IMR-90 (cell line): ENCODE measurements at regions not wholly inside any gene's neighbourhood (a gene's known extent, or its start where the extent isn't known, plus 50 kb on each side); places are given as distances from the start of the nearest gene placed in this dataset.
A peak's percentile ranks its signal among the peaks of the same experiment; 100 is the strongest.

Experiments
- ATAC-seq: fragments of 200-7000 bp; cut with Tn5 transposase; 2 replicates; pipeline ENCODE4 v1.9.1; 2020; ENCODE audit warnings: low read depth, mild to moderate bottlenecking, moderate library complexity
- BruUV-seq: library from RNA; stranded (reverse); fragments of 400-500 nt; replicated peaks from 2 replicates; lab custom pipeline; 2021; lab: Mats Ljungman, UMichigan
- CTCF ChIA-PET: fragments of 300-600 bp; formaldehyde crosslinking; extraction: SDS; loops from one replicate; lab custom pipeline; 2021; ENCODE audit warnings: antibody characterized with exemption; lab: Yijun Ruan, JAX
- POLR2A ChIA-PET: fragments of 300-600 bp; sonication (Branson Sonifier 250); formaldehyde crosslinking; loops from one replicate; lab custom pipeline; 2022; ENCODE audit warnings: antibody characterized with exemption; ENCODE audit not compliant: unreplicated experiment; lab: Charles Lee
- DNase-seq: peaks from one replicate; pipeline ENCODE4 v3.0.0; 2013
- H2AFZ ChIP-seq: replicated peaks from 2 replicates; pipeline ENCODE3; 2013; ENCODE audit warnings: low read length, mild to moderate bottlenecking; ENCODE audit not compliant: poor library complexity
- H2AK5ac ChIP-seq: 2 replicates; pipeline ENCODE4 v1.6.1; 2013; ENCODE audit warnings: low read depth, low read length, inconsistent platforms
- H2AK9ac ChIP-seq: replicated peaks from 2 replicates; pipeline ENCODE3; 2013; ENCODE audit warnings: mild to moderate bottlenecking, low read depth, low read length, moderate library complexity; ENCODE audit not compliant: poor library complexity
- H2BK120ac ChIP-seq: 2 replicates; pipeline ENCODE4 v1.6.1; 2013; ENCODE audit warnings: low read depth, low read length, inconsistent platforms
- H2BK15ac ChIP-seq: 3 replicates; pipeline ENCODE4 v1.6.1; 2013; ENCODE audit warnings: low read depth, low read length, inconsistent platforms
- H2BK20ac ChIP-seq: 2 replicates; pipeline ENCODE4 v1.6.1; 2013; ENCODE audit warnings: low read depth, mild to moderate bottlenecking, inconsistent platforms, low read length, moderate library complexity
- H2BK5ac ChIP-seq: 2 replicates; pipeline ENCODE4 v1.6.1; 2013; ENCODE audit warnings: mild to moderate bottlenecking, low read depth, low read length, inconsistent platforms; ENCODE audit not compliant: poor library complexity, severe bottlenecking
- H3K14ac ChIP-seq: replicated peaks from 2 replicates; pipeline ENCODE4 v1.6.1; 2013; ENCODE audit warnings: low read depth, low read length, inconsistent platforms
- H3K18ac ChIP-seq: 2 replicates; pipeline ENCODE4 v1.6.1; 2013; ENCODE audit warnings: low read depth, low read length, control low read depth
- H3K23ac ChIP-seq: 2 replicates; pipeline ENCODE4 v1.6.1; 2013; ENCODE audit warnings: low read depth, low read length, inconsistent platforms
- H3K27ac ChIP-seq: 2 replicates; pipeline ENCODE4 v1.5.1; 2013; ENCODE audit warnings: mild to moderate bottlenecking, control low read depth, low read length; ENCODE audit not compliant: insufficient read depth
- H3K27me3 ChIP-seq: 2 replicates; pipeline ENCODE4 v1.6.1; 2013; ENCODE audit warnings: low read length; ENCODE audit not compliant: control insufficient read depth, insufficient read depth
- H3K36me3 ChIP-seq: 2 replicates; pipeline ENCODE4 v1.6.1; 2013; ENCODE audit warnings: low read length, mixed read lengths; ENCODE audit not compliant: control insufficient read depth, insufficient read depth
- H3K4ac ChIP-seq: 2 replicates; pipeline ENCODE4 v1.6.1; 2013; ENCODE audit warnings: low read depth, low read length, inconsistent platforms
- H3K4me1 ChIP-seq: 2 replicates; pipeline ENCODE4 v1.6.1; 2013; ENCODE audit warnings: low read length, mixed read lengths; ENCODE audit not compliant: control insufficient read depth, insufficient read depth
- H3K4me2 ChIP-seq: 2 replicates; pipeline ENCODE4 v1.6.1; 2013; ENCODE audit warnings: low read depth, mild to moderate bottlenecking, control low read depth, low read length, moderate library complexity
- H3K4me3 ChIP-seq: 2 replicates; pipeline ENCODE4 v1.5.1; 2013; ENCODE audit warnings: low read depth, mild to moderate bottlenecking, control low read depth, low read length, moderate library complexity; ENCODE audit not compliant: insufficient read depth
- H3K56ac ChIP-seq: 2 replicates; pipeline ENCODE4 v1.6.1; 2013; ENCODE audit warnings: low read length, inconsistent platforms; ENCODE audit not compliant: insufficient read depth; ENCODE audit errors: extremely low read depth
- H3K79me1 ChIP-seq, 2 experiments: 2 replicates each; pipeline ENCODE4 v1.6.1; 2013; ENCODE audit warnings: low read length in 2 of 2, inconsistent platforms in 1 of 2, low read depth in 1 of 2
- H3K9ac ChIP-seq: 2 replicates; pipeline ENCODE4 v1.6.1; 2013; ENCODE audit warnings: low read depth, low read length, control low read depth
- H3K9me1 ChIP-seq: 2 replicates; pipeline ENCODE4 v1.6.1; 2013; ENCODE audit warnings: low read length, inconsistent platforms; ENCODE audit not compliant: insufficient read depth
- H3K9me3 ChIP-seq: 2 replicates; pipeline ENCODE4 v1.6.1; 2013; ENCODE audit warnings: low read length; ENCODE audit not compliant: control insufficient read depth, insufficient read depth
- H4K20me1 ChIP-seq: 2 replicates; pipeline ENCODE4 v1.6.1; 2013; ENCODE audit warnings: low read length, inconsistent platforms; ENCODE audit not compliant: insufficient read depth
- H4K5ac ChIP-seq: 2 replicates; pipeline ENCODE4 v1.6.1; 2013; ENCODE audit warnings: mild to moderate bottlenecking, low read depth, low read length, control low read depth
- H4K8ac ChIP-seq, 2 experiments: 2 replicates each; pipeline ENCODE4 v1.6.1; 2013; ENCODE audit warnings: low read depth in 2 of 2, low read length in 2 of 2, control low read depth in 1 of 2, inconsistent platforms in 1 of 2
- H4K91ac ChIP-seq: 2 replicates; pipeline ENCODE4 v1.6.1; 2013; ENCODE audit warnings: low read depth, low read length, inconsistent platforms; ENCODE audit not compliant: insufficient read depth
- BHLHE40 ChIP-seq: fragments of 150-350 bp; IDR thresholded peaks from 2 replicates; pipeline ENCODE4 v1.6.1; 2016; ENCODE audit warnings: mild to moderate bottlenecking, low read depth, low read length
- CEBPB ChIP-seq: IDR thresholded peaks from 2 replicates; pipeline ENCODE4 v1.6.1; 2012; ENCODE audit warnings: low read depth, low read length, improper control_type of control experiment
- CHD1 ChIP-seq: IDR thresholded peaks from 2 replicates; pipeline ENCODE4 v1.6.1; 2012; ENCODE audit warnings: low read depth, low read length, improper control_type of control experiment
- FOS ChIP-seq: fragments of 150-350 bp; IDR thresholded peaks from 2 replicates; pipeline ENCODE4 v1.6.1; 2016; ENCODE audit warnings: low read depth, low read length
- MAFK ChIP-seq: IDR thresholded peaks from 2 replicates; pipeline ENCODE4 v1.6.1; 2012; ENCODE audit warnings: low read depth, low read length, improper control_type of control experiment
- MAZ ChIP-seq: IDR thresholded peaks from 2 replicates; pipeline ENCODE4 v1.6.1; 2012; ENCODE audit warnings: low read depth, mild to moderate bottlenecking, low read length, improper control_type of control experiment, moderate library complexity, borderline replicate concordance
- MXI1 ChIP-seq: IDR thresholded peaks from 2 replicates; pipeline ENCODE4 v1.6.1; 2012; ENCODE audit warnings: low read depth, mild to moderate bottlenecking, low read length, moderate library complexity, borderline replicate concordance
- NFE2L2 ChIP-seq: fragments of 150-350 bp; IDR thresholded peaks from 2 replicates; pipeline ENCODE4 v1.6.1; 2016; ENCODE audit warnings: low read depth, mild to moderate bottlenecking, low read length
- RAD21 ChIP-seq: IDR thresholded peaks from 2 replicates; pipeline ENCODE4 v1.6.1; 2012; ENCODE audit warnings: low read length, improper control_type of control experiment
- RFX5 ChIP-seq: IDR thresholded peaks from 2 replicates; pipeline ENCODE4 v1.8.0; 2012; ENCODE audit warnings: low read depth, mild to moderate bottlenecking, low read length, moderate library complexity
- SMC3 ChIP-seq: fragments of 150-350 bp; IDR thresholded peaks from 2 replicates; pipeline ENCODE4 v1.6.1; 2016; ENCODE audit warnings: low read depth, mild to moderate bottlenecking, antibody characterized with exemption, low read length, moderate library complexity
- dilution Hi-C: fragments of 300-500 bp; cut with HindIII; formaldehyde crosslinking; loops from one replicate; pipeline ENCODE4 v1.14.3; 2018; ENCODE audit warnings: low sequenced_read_pairs; ENCODE audit not compliant: unreplicated experiment
- in situ Hi-C: fragments of 300-500 bp; cut with MboI; formaldehyde crosslinking; loops from 3 replicates; pipeline ENCODE4 v1.14.3; 2019; ENCODE audit warnings: low sequenced_read_pairs, inconsistent platforms, mixed read lengths
- intact Hi-C: fragments of 100-400 bp; cut with micrococcal nuclease; formaldehyde crosslinking; loops from 2 replicates; pipeline ENCODE4 v1.10.0; 2022
- TF ChIP-seq, protein P1 (sequence below): fragments of 150-350 bp; IDR thresholded peaks from 2 replicates; pipeline ENCODE4 v1.6.1; 2016; ENCODE audit warnings: low read depth, mild to moderate bottlenecking, low read length, moderate library complexity, borderline replicate concordance
- TF ChIP-seq, protein P2 (sequence below): conservative IDR thresholded peaks from 2 replicates; pipeline ENCODE4 v1.5.1; 2012; ENCODE audit warnings: mild to moderate bottlenecking, low read depth, low read length, improper control_type of control experiment
- TF ChIP-seq, protein P3 (sequence below): fragments of 150-350 bp; IDR thresholded peaks from 2 replicates; pipeline ENCODE4 v1.6.1; 2017; ENCODE audit warnings: mild to moderate bottlenecking, antibody characterized with exemption, low read length, low read depth

DNA sequence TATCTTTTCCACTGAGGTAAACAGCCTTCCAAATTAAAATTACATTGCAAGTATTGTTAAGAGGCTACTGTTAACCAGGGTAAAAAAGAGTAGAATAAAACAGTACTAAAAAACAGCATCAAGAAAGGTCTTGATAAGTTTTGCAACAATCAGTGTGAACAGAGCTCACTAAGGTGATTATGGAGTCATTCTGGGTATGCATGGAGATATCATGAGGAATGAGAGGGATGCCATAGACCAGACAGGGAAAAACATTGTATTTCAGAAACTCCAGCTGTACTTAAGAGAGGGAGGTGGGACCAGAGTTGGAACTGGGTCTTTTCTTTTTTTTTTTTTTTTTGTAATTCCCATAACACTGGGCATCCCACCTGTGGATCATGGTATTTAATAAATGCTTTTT lies 549.6 kb downstream of the INHBA start:
- H3K9ac ChIP-seq = no peak overlapping the region
- H4K5ac ChIP-seq = no peak overlapping the region
- no peak overlapping the region for H3K4ac ChIP-seq
- H3K9me1 ChIP-seq = peaks cover 1% of the 10 kb centered on the region; the same call in 1 of the 2 replicates
- no peak overlapping the region for H2BK120ac ChIP-seq
- no peaks in the 10 kb centered on the region for H3K36me3 ChIP-seq
- no peak overlapping the region for H3K56ac ChIP-seq
- no peak overlapping the region for H3K14ac ChIP-seq
- no peak overlapping the region for H3K27ac ChIP-seq
- no peaks in the 10 kb centered on the region for H3K9me3 ChIP-seq
- no peak overlapping the region for H2AK9ac ChIP-seq
- no peaks in the 10 kb centered on the region for H3K79me1 ChIP-seq
- H2BK15ac ChIP-seq = no peak overlapping the region
- POLR2A ChIA-PET = no interaction called here
- dilution Hi-C loops (no loop called here), in situ Hi-C loops (no loop called here), intact Hi-C loops (no loop called here)
- no peaks in the 10 kb centered on the region for H4K20me1 ChIP-seq
- no peak for TF ChIP-seq FOS
- TF ChIP-seq CEBPB = no peak
- no peak for TF ChIP-seq RFX5
- TF ChIP-seq MAZ = no peak
- no peak for TF ChIP-seq MXI1
- TF ChIP-seq, protein P1, sequence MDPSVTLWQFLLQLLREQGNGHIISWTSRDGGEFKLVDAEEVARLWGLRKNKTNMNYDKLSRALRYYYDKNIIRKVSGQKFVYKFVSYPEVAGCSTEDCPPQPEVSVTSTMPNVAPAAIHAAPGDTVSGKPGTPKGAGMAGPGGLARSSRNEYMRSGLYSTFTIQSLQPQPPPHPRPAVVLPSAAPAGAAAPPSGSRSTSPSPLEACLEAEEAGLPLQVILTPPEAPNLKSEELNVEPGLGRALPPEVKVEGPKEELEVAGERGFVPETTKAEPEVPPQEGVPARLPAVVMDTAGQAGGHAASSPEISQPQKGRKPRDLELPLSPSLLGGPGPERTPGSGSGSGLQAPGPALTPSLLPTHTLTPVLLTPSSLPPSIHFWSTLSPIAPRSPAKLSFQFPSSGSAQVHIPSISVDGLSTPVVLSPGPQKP = no peak
- TF ChIP-seq, protein P2, sequence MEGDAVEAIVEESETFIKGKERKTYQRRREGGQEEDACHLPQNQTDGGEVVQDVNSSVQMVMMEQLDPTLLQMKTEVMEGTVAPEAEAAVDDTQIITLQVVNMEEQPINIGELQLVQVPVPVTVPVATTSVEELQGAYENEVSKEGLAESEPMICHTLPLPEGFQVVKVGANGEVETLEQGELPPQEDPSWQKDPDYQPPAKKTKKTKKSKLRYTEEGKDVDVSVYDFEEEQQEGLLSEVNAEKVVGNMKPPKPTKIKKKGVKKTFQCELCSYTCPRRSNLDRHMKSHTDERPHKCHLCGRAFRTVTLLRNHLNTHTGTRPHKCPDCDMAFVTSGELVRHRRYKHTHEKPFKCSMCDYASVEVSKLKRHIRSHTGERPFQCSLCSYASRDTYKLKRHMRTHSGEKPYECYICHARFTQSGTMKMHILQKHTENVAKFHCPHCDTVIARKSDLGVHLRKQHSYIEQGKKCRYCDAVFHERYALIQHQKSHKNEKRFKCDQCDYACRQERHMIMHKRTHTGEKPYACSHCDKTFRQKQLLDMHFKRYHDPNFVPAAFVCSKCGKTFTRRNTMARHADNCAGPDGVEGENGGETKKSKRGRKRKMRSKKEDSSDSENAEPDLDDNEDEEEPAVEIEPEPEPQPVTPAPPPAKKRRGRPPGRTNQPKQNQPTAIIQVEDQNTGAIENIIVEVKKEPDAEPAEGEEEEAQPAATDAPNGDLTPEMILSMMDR = no peak
- TF ChIP-seq, protein P3, sequence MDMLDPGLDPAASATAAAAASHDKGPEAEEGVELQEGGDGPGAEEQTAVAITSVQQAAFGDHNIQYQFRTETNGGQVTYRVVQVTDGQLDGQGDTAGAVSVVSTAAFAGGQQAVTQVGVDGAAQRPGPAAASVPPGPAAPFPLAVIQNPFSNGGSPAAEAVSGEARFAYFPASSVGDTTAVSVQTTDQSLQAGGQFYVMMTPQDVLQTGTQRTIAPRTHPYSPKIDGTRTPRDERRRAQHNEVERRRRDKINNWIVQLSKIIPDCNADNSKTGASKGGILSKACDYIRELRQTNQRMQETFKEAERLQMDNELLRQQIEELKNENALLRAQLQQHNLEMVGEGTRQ = no peak
- no peak for TF ChIP-seq MAFK
- TF ChIP-seq RAD21 = no peak
- TF ChIP-seq CHD1 = no peak
- TF ChIP-seq BHLHE40 = no peak
- no peak for TF ChIP-seq SMC3
- TF ChIP-seq NFE2L2 = no peak
- no peak overlapping the region for H3K4me2 ChIP-seq
- H3K18ac ChIP-seq = no peak overlapping the region
- no peak overlapping the region for H2BK20ac ChIP-seq
- no peaks in the 10 kb centered on the region for H3K27me3 ChIP-seq
- no peak overlapping the region for H2AFZ ChIP-seq
- H3K4me3 ChIP-seq = no peak overlapping the region
- CTCF ChIA-PET = no interaction called here
- no TSS peak for BruUV-seq
- H2AK5ac ChIP-seq = 0 out of 2 replicates have a peak overlapping the region, but pooled peaks have one; percentile 24
- DNase-seq (no peak), ATAC-seq (no peak)
- H3K4me1 ChIP-seq = peaks cover 3% of the 10 kb centered on the region; the same call in 1 of the 2 replicates
- no peak overlapping the region for H4K91ac ChIP-seq
- no peak overlapping the region for H3K23ac ChIP-seq
- H4K8ac ChIP-seq = no peak overlapping the region
- no peak overlapping the region for H2BK5ac ChIP-seq
